Neuron (in vitro differentiated cells): ENCODE measurements at regions not wholly inside any gene's neighbourhood (a gene's known extent, or its start where the extent isn't known, plus 50 kb on each side); places are given as distances from the start of the nearest gene placed in this dataset.
A peak's percentile ranks its signal among the peaks of the same experiment; 100 is the strongest.

Experiments used
- H2AFZ ChIP-seq: one replicate; pipeline ENCODE4 v1.6.1; 2013; ENCODE audit warnings: low read depth, mild to moderate bottlenecking, inconsistent platforms, low read length, moderate library complexity
- H3K27me3 ChIP-seq: one replicate; pipeline ENCODE4 v1.6.1; 2013; ENCODE audit warnings: low read length; ENCODE audit not compliant: insufficient read depth
- H3K36me3 ChIP-seq: one replicate; pipeline ENCODE4 v1.6.1; 2013; ENCODE audit warnings: low read length; ENCODE audit not compliant: insufficient read depth
- H3K4me1 ChIP-seq: one replicate; pipeline ENCODE4 v1.6.1; 2013; ENCODE audit warnings: low read length; ENCODE audit not compliant: insufficient read depth
- H3K4me3 ChIP-seq: 2 replicates; pipeline ENCODE4 v1.5.1; 2013; ENCODE audit warnings: mild to moderate bottlenecking, low read length, moderate library complexity
- H3K9me3 ChIP-seq: one replicate; pipeline ENCODE4 v1.6.1; 2013; ENCODE audit warnings: low read length

- Histone ChIP-seq H3K9me3 (no peaks in the 10 kb centered on the region), H2AFZ (no peak overlapping the region), H3K27me3 (no peaks in the 10 kb centered on the region), H3K4me3 (no peak overlapping the region), H3K4me1 (no peaks in the 10 kb centered on the region), H3K36me3 (no peaks in the 10 kb centered on the region)
Observed at GRCh38 chr13:73177916-73178565, 119.2 kb downstream of the KLF5 start.

GRCh38 chr13:73177017-73177416 lies 118.2 kb downstream of the KLF5 start:
- no peaks in the 10 kb centered on the region for H3K4me1 ChIP-seq
- no peak overlapping the region for H3K4me3 ChIP-seq
- no peak overlapping the region for H2AFZ ChIP-seq
- H3K36me3 ChIP-seq, result no peaks in the 10 kb centered on the region
- H3K9me3 ChIP-seq, result no peaks in the 10 kb centered on the region
- H3K27me3 ChIP-seq, result no peaks in the 10 kb centered on the region

GRCh38 chr13:73174521-73175010 lies 115.8 kb downstream of the KLF5 start:
- no peak overlapping the region for H3K4me3 ChIP-seq
- no peaks in the 10 kb centered on the region for H3K36me3 ChIP-seq
- H3K4me1 ChIP-seq, result no peaks in the 10 kb centered on the region
- no peaks in the 10 kb centered on the region for H3K27me3 ChIP-seq
- H3K9me3 ChIP-seq, result no peaks in the 10 kb centered on the region
- no peak overlapping the region for H2AFZ ChIP-seq

GRCh38 chr13:73173279-73173811 lies 114.5 kb downstream of the KLF5 start:
- H3K4me1 ChIP-seq, result peaks cover 10% of the 10 kb centered on the region
- H3K4me3 ChIP-seq, result no peak overlapping the region
- no peak overlapping the region for H2AFZ ChIP-seq
- H3K9me3 ChIP-seq, result no peaks in the 10 kb centered on the region
- no peaks in the 10 kb centered on the region for H3K27me3 ChIP-seq
- H3K36me3 ChIP-seq, result no peaks in the 10 kb centered on the region

- Histone ChIP-seq H3K4me3 (no peak overlapping the region), H2AFZ (no peak overlapping the region), H3K27me3 (no peaks in the 10 kb centered on the region), H3K4me1 (peaks cover 12% of the 10 kb centered on the region), H3K9me3 (no peaks in the 10 kb centered on the region), H3K36me3 (no peaks in the 10 kb centered on the region)
Observed at GRCh38 chr13:73171926-73172325, 113.1 kb downstream of the KLF5 start.

- Histone ChIP-seq H3K27me3 (no peaks in the 10 kb centered on the region), H3K4me1 (peaks cover 12% of the 10 kb centered on the region), H3K9me3 (no peaks in the 10 kb centered on the region), H3K4me3 (no peak overlapping the region), H3K36me3 (no peaks in the 10 kb centered on the region), H2AFZ (no peak overlapping the region)
Observed at GRCh38 chr13:73171271-73171682, 112.5 kb downstream of the KLF5 start.

GRCh38 chr13:73169971-73170370 lies 111.2 kb downstream of the KLF5 start:
- H3K27me3 ChIP-seq, result no peaks in the 10 kb centered on the region
- H2AFZ ChIP-seq, result no peak overlapping the region
- no peaks in the 10 kb centered on the region for H3K9me3 ChIP-seq
- H3K4me3 ChIP-seq, result no peak overlapping the region
- peaks cover 12% of the 10 kb centered on the region for H3K4me1 ChIP-seq
- no peaks in the 10 kb centered on the region for H3K36me3 ChIP-seq

- H3K36me3 ChIP-seq, result no peaks in the 10 kb centered on the region
- peak overlapping the region; percentile 43 for H2AFZ ChIP-seq
- no peaks in the 10 kb centered on the region for H3K27me3 ChIP-seq
- peaks cover 12% of the 10 kb centered on the region for H3K4me1 ChIP-seq
- no peaks in the 10 kb centered on the region for H3K9me3 ChIP-seq
- no peak overlapping the region for H3K4me3 ChIP-seq
Observed at GRCh38 chr13:73168953-73169401, 110.2 kb downstream of the KLF5 start.

GRCh38 chr13:73168226-73168952 lies 109.6 kb downstream of the KLF5 start:
- Histone ChIP-seq H3K9me3 (no peaks in the 10 kb centered on the region), H3K27me3 (no peaks in the 10 kb centered on the region), H3K36me3 (no peaks in the 10 kb centered on the region), H3K4me1 (peaks cover 12% of the 10 kb centered on the region), H2AFZ (peak overlapping the region; percentile 43), H3K4me3 (no peak overlapping the region)

GRCh38 chr13:73167028-73167820 lies 108.4 kb downstream of the KLF5 start:
- Histone ChIP-seq H3K36me3 (no peaks in the 10 kb centered on the region), H3K4me1 (peaks cover 12% of the 10 kb centered on the region), H3K27me3 (no peaks in the 10 kb centered on the region), H2AFZ (no peak overlapping the region), H3K9me3 (no peaks in the 10 kb centered on the region), H3K4me3 (no peak overlapping the region)

GRCh38 chr13:73166204-73166603 lies 107.4 kb downstream of the KLF5 start:
- Histone ChIP-seq H3K27me3 (no peaks in the 10 kb centered on the region), H3K36me3 (no peaks in the 10 kb centered on the region), H3K4me1 (peaks cover 12% of the 10 kb centered on the region), H2AFZ (no peak overlapping the region), H3K4me3 (no peak overlapping the region), H3K9me3 (no peaks in the 10 kb centered on the region)

- peaks cover under 1% of the 10 kb centered on the region for H3K4me1 ChIP-seq
- no peaks in the 10 kb centered on the region for H3K9me3 ChIP-seq
- no peaks in the 10 kb centered on the region for H3K36me3 ChIP-seq
- H2AFZ ChIP-seq, result no peak overlapping the region
- no peak overlapping the region for H3K4me3 ChIP-seq
- no peaks in the 10 kb centered on the region for H3K27me3 ChIP-seq
Observed at GRCh38 chr13:73162912-73163911, 104.4 kb downstream of the KLF5 start.
